PC-9 (cell line): ENCODE measurements at regions not wholly inside any gene's neighbourhood (a gene's known extent, or its start where the extent isn't known, plus 50 kb on each side); places are given as distances from the start of the nearest gene placed in this dataset.

ENCODE experiments used
- BruUV-seq: library from RNA; stranded (reverse); fragments of 400-500 nt; replicated peaks from 2 replicates; lab custom pipeline; 2021; lab: Mats Ljungman, UMichigan
- CTCF ChIA-PET: fragments of 300-600 bp; sonication (Branson Sonifier 250); formaldehyde crosslinking; loops from one replicate; lab custom pipeline; 2022; ENCODE audit warnings: antibody characterized with exemption; lab: Charles Lee
- POLR2A ChIA-PET: fragments of 300-600 bp; sonication (Branson Sonifier 250); formaldehyde crosslinking; loops from one replicate; lab custom pipeline; 2022; ENCODE audit warnings: antibody characterized with exemption; ENCODE audit not compliant: unreplicated experiment; lab: Charles Lee
- DNase-seq, 2 experiments: peaks; one replicate each; pipeline versions ENCODE4 v3.0.0 to v3.0.0-alpha.2; 2015 to 2022; ENCODE audit warnings: mixed read lengths in 1 of 2
- H2AFZ ChIP-seq: fragments of 200-600 bp; sonication (generic); 2 replicates; pipeline ENCODE4 v1.8.1; 2017; ENCODE audit warnings: antibody characterized with exemption
- H3F3A ChIP-seq: fragments of 200-600 bp; sonication (generic); 2 replicates; pipeline ENCODE4 v1.8.1; 2017; ENCODE audit warnings: antibody characterized with exemption, mild to moderate bottlenecking, low read depth; ENCODE audit not compliant: insufficient read depth
- H3K27ac ChIP-seq: fragments of 200-600 bp; sonication (generic); 2 replicates; pipeline ENCODE4 v1.6.1; 2016; ENCODE audit warnings: mixed run types
- H3K27me3 ChIP-seq: fragments of 200-600 bp; sonication (generic); 2 replicates; pipeline ENCODE4 v1.6.1; 2016; ENCODE audit warnings: low read depth, mixed run types; ENCODE audit not compliant: insufficient read depth
- H3K36me3 ChIP-seq: fragments of 200-600 bp; sonication (generic); 2 replicates; pipeline ENCODE4 v1.6.1; 2016; ENCODE audit warnings: low read depth, mixed run types
- H3K4me1 ChIP-seq: fragments of 200-600 bp; sonication (generic); replicated peaks from 2 replicates; pipeline ENCODE4 v1.6.1; 2016; ENCODE audit warnings: mixed run types; ENCODE audit not compliant: insufficient read depth
- H3K4me2 ChIP-seq: fragments of 200-600 bp; sonication (generic); 2 replicates; pipeline ENCODE4 v1.6.1; 2017; ENCODE audit warnings: mixed run types
- H3K4me3 ChIP-seq: fragments of 200-600 bp; sonication (generic); 2 replicates; pipeline ENCODE4 v1.6.1; 2016; ENCODE audit warnings: mixed run types
- H3K79me2 ChIP-seq: fragments of 200-600 bp; sonication (generic); 2 replicates; pipeline ENCODE4 v1.6.1; 2017; ENCODE audit warnings: low read depth, mixed run types
- H3K9me2 ChIP-seq: fragments of 200-600 bp; sonication (generic); 2 replicates; pipeline ENCODE4 v1.8.1; 2017; ENCODE audit warnings: mild to moderate bottlenecking; ENCODE audit not compliant: insufficient read depth
- H3K9me3 ChIP-seq: fragments of 200-600 bp; sonication (generic); 2 replicates; pipeline ENCODE4 v1.8.1; 2016; ENCODE audit warnings: low read depth; ENCODE audit not compliant: insufficient read depth
- H4K20me1 ChIP-seq: fragments of 200-600 bp; sonication (generic); 2 replicates; pipeline ENCODE4 v1.8.1; 2017; ENCODE audit not compliant: insufficient read depth
- CTCF ChIP-seq: fragments of 200-600 bp; sonication (generic); conservative IDR thresholded peaks from 2 replicates; pipeline ENCODE4 v1.6.1; 2017; ENCODE audit warnings: mixed run types, antibody characterized with exemption, mild to moderate bottlenecking, moderate library complexity
- EZH2 ChIP-seq: fragments of 200-600 bp; sonication (generic); IDR thresholded peaks from 2 replicates; pipeline ENCODE4 v1.8.0; 2017; ENCODE audit warnings: antibody characterized with exemption, low read depth
- intact Hi-C: fragments of 100-400 bp; cut with micrococcal nuclease; formaldehyde crosslinking; loops from one replicate; pipeline ENCODE4 v1.10.0; 2022; ENCODE audit not compliant: unreplicated experiment

- H3K79me2 ChIP-seq = no peaks in the 10 kb centered on the region
- no peaks in the 10 kb centered on the region for H3K27me3 ChIP-seq
- no peaks in the 10 kb centered on the region for H3K9me3 ChIP-seq
- TF ChIP-seq CTCF = no peak
- no peak for TF ChIP-seq EZH2
- H3K4me2 ChIP-seq = no peak overlapping the region
- intact Hi-C loops = no loop called here
- H3K9me2 ChIP-seq = no peaks in the 10 kb centered on the region
- H4K20me1 ChIP-seq = no peaks in the 10 kb centered on the region
- DNase-seq = no peak
- CTCF ChIA-PET = no interaction called here
- H3K36me3 ChIP-seq = no peaks in the 10 kb centered on the region
- BruUV-seq = no TSS peak
- H2AFZ ChIP-seq = no peak overlapping the region
- H3K27ac ChIP-seq = no peak overlapping the region
- POLR2A ChIA-PET = no interaction called here
- no peak overlapping the region for H3K4me3 ChIP-seq
- no peaks in the 10 kb centered on the region for H3K4me1 ChIP-seq
- no peaks in the 10 kb centered on the region for H3F3A ChIP-seq
Observed at GRCh38 chrX:26414534-26414933, 198.6 kb downstream of the MAGEB5 start.

- no peaks in the 10 kb centered on the region for H3K4me1 ChIP-seq
- no peaks in the 10 kb centered on the region for H3F3A ChIP-seq
- H4K20me1 ChIP-seq = no peaks in the 10 kb centered on the region
- no peak overlapping the region for H2AFZ ChIP-seq
- H3K9me2 ChIP-seq = no peaks in the 10 kb centered on the region
- no peaks in the 10 kb centered on the region for H3K27me3 ChIP-seq
- no peak for DNase-seq
- TF ChIP-seq CTCF (no peak), EZH2 (no peak)
- H3K4me3 ChIP-seq = no peak overlapping the region
- H3K27ac ChIP-seq = no peak overlapping the region
- no peaks in the 10 kb centered on the region for H3K79me2 ChIP-seq
- intact Hi-C loops = no loop called here
- H3K36me3 ChIP-seq = no peaks in the 10 kb centered on the region
- ChIA-PET CTCF (no interaction called here), POLR2A (no interaction called here)
- no TSS peak for BruUV-seq
- no peak overlapping the region for H3K4me2 ChIP-seq
- no peaks in the 10 kb centered on the region for H3K9me3 ChIP-seq
Observed at GRCh38 chrX:26411045-26411444, 195.1 kb downstream of the MAGEB5 start.

- intact Hi-C loops = no loop called here
- no peak for DNase-seq
- Histone ChIP-seq H3K27ac (no peak overlapping the region), H3K4me3 (no peak overlapping the region), H3K27me3 (no peaks in the 10 kb centered on the region), H3K9me2 (no peaks in the 10 kb centered on the region), H2AFZ (no peak overlapping the region), H3K4me1 (no peaks in the 10 kb centered on the region), H3F3A (no peaks in the 10 kb centered on the region), H3K79me2 (no peaks in the 10 kb centered on the region), H3K9me3 (no peaks in the 10 kb centered on the region), H4K20me1 (no peaks in the 10 kb centered on the region), H3K36me3 (no peaks in the 10 kb centered on the region), H3K4me2 (no peak overlapping the region)
- CTCF ChIA-PET = no interaction called here
- BruUV-seq = no TSS peak
- TF ChIP-seq EZH2 (no peak), CTCF (no peak)
- POLR2A ChIA-PET = no interaction called here
Observed at GRCh38 chrX:26409636-26410035, 193.7 kb downstream of the MAGEB5 start.
